Peyer's patch (tissue), 4 donors: ENCODE measurements at regions not wholly inside any gene's neighbourhood (a gene's known extent, or its start where the extent isn't known, plus 50 kb on each side); places are given as distances from the start of the nearest gene placed in this dataset.

ENCODE experiments used
- CTCF ChIP-seq, 6 experiments: fragments of 450-650 bp in 4 of 6; fragments of 200-600 bp in 2 of 6; sonication (generic) in 1 of 6; IDR thresholded peaks; one replicate each; pipeline ENCODE4 v1.5.1; 2017 to 2019; ENCODE audit warnings: antibody characterized with exemption in 6 of 6, mild to moderate bottlenecking in 3 of 6, moderate library complexity in 1 of 6
- POLR2A ChIP-seq, 2 donors: fragments of 450-650 bp; IDR thresholded peaks; one replicate each; pipeline ENCODE4 v1.5.1; 2017; ENCODE audit warnings: antibody characterized with exemption in 2 of 2, mild to moderate bottlenecking in 2 of 2, moderate library complexity in 2 of 2

DNA sequence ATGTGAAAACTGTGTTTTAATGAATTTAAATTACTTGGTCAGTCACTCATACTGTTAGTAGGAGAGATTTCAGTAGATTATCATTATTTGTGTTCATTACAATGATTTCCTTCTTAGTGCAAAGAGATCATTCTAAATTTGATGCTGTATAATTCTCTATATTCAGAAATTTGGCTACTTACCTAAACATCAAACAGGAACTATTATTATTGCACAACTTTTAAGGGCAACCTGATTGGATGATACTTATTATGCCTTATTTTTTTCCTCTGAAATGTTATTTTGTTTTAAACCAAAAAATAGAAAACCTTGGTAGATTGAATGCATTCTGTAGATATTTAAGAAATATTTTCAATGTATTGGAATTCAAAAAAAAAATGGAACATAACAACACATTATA, 436.4 kb upstream of the PCDH15 start:
- TF ChIP-seq CTCF (IDR thresholded peaks at IDR 0.05) (no peak), POLR2A (IDR thresholded peaks at IDR 0.05) (no peak)
